Heart right ventricle (tissue), 16 donors: ENCODE measurements at regions not wholly inside any gene's neighbourhood (a gene's known extent, or its start where the extent isn't known, plus 50 kb on each side); places are given as distances from the start of the nearest gene placed in this dataset.

Source experiments
- ATAC-seq, 8 donors: fragments of 200-7000 bp; cut with Tn5 transposase; one replicate each; pipeline ENCODE4 v1.9.1; 2020; ENCODE audit warnings: mild to moderate bottlenecking in 8 of 8, moderate library complexity in 8 of 8, moderate number of reproducible peaks in 1 of 8
- DNase-seq, 2 donors: peaks; one replicate each; pipeline ENCODE4 v3.0.0-alpha.2; 2020
- H3K27ac ChIP-seq, 10 donors: fragments of 200-600 bp; sonication (generic) in 2 of 10; one replicate each; pipeline versions ENCODE4 v1.5.0 to v1.8.0; 2020 to 2022; ENCODE audit warnings: mild to moderate bottlenecking in 3 of 10
- H3K27me3 ChIP-seq, 7 donors: fragments of 200-600 bp; one replicate each; pipeline ENCODE4 v1.8.0; 2021 to 2022; ENCODE audit warnings: mild to moderate bottlenecking in 2 of 7
- H3K36me3 ChIP-seq, 9 donors: fragments of 200-600 bp; sonication (generic) in 1 of 9; one replicate each; pipeline versions ENCODE4 v1.5.0 to v1.8.0; 2020 to 2022; ENCODE audit warnings: mild to moderate bottlenecking in 2 of 9
- H3K4me1 ChIP-seq, 9 donors: fragments of 200-600 bp; sonication (generic) in 1 of 9; one replicate each; pipeline versions ENCODE4 v1.5.0 to v1.8.0; 2020 to 2022; ENCODE audit warnings: mild to moderate bottlenecking in 4 of 9
- H3K4me3 ChIP-seq, 10 donors: fragments of 200-600 bp; sonication (generic) in 2 of 10; one replicate each; pipeline versions ENCODE4 v1.5.0 to v1.8.0; 2020 to 2022; ENCODE audit warnings: mild to moderate bottlenecking in 7 of 10, moderate library complexity in 2 of 10
- H3K9me3 ChIP-seq, 11 donors: fragments of 200-600 bp in 10 of 11; sonication (generic) in 2 of 11; one replicate each; pipeline versions ENCODE4 v1.5.0 to v1.8.0; 2013 to 2022; ENCODE audit warnings: mild to moderate bottlenecking in 2 of 11, control low read depth in 1 of 11, moderate library complexity in 1 of 11
- WGBS, 2 donors: extraction: QIAGEN DNeasy Blood & Tissue Kit; methylation state at CpG; one replicate each; pipeline ENCODE4 v1.1.7; 2013; ENCODE audit warnings: inconsistent platforms in 1 of 2; 5-methylcytosine and 5-hydroxymethylcytosine counted together
- intact Hi-C, 10 donors: fragments of 100-400 bp; cut with DNase I; formaldehyde crosslinking; loops; one replicate each; pipeline versions ENCODE4 v1.11.1 to v1.14.2; 2022
- TF ChIP-seq, protein P1 (sequence below), 9 donors: fragments of 200-600 bp; sonication (generic) in 2 of 9; IDR thresholded peaks; one replicate each; pipeline versions ENCODE4 v1.5.0 to v1.8.0; 2021 to 2022; ENCODE audit warnings: antibody characterized with exemption in 9 of 9, mild to moderate bottlenecking in 5 of 9, moderate library complexity in 1 of 9
- donor health status: Arrhythmogenic right ventricular cardiomyopathy.
- donor health status: ischemic (EF 13 %, LVEDD 7.1; RV severe dilation, severe dysfunction).
- donor health status: healthy with polysubstance abuse.
- donor health status: DM: no; HTN: yes; CAD: no.
- donor health status: DM: no; HTN: no; CAD: no.
- donor health status: ischemic (EF 25% LVEDD 6.9; RV normal size, moderate dysfunction).
- donor health status: ischemic (EF 25% LVEDD 5.7; RV mildly dilated, moderate dysfunction).
- donor health status: healthy.
- donor health status: DM: yes; HTN: yes; CAD: no.
- donor health status: Ischemic cardiomyopathy.
- donor health status: ischemic (EF 35%, LVEDD 5.7; RV mildly dilated, moderate dysfunction).
- donor health status: nonischemic (EF 11% LVEDD 7.7; RV severe dilation, severe dysfunction).
- donor health status: DM: yes; HTN: yes; CAD: no.
- donor health status: PGD.
- donor health status: ischemic (EF 29% LVEDD 5.4; RV normal size, mild dysfunction).
- donor health status: nonischemic (EF 23%, LVEDD 6.1; RV moderate dilation, normal function).

GRCh38 chr21:31429506-31429905 lies 85.4 kb upstream of the TIAM1 start:
- TF ChIP-seq, protein P1, sequence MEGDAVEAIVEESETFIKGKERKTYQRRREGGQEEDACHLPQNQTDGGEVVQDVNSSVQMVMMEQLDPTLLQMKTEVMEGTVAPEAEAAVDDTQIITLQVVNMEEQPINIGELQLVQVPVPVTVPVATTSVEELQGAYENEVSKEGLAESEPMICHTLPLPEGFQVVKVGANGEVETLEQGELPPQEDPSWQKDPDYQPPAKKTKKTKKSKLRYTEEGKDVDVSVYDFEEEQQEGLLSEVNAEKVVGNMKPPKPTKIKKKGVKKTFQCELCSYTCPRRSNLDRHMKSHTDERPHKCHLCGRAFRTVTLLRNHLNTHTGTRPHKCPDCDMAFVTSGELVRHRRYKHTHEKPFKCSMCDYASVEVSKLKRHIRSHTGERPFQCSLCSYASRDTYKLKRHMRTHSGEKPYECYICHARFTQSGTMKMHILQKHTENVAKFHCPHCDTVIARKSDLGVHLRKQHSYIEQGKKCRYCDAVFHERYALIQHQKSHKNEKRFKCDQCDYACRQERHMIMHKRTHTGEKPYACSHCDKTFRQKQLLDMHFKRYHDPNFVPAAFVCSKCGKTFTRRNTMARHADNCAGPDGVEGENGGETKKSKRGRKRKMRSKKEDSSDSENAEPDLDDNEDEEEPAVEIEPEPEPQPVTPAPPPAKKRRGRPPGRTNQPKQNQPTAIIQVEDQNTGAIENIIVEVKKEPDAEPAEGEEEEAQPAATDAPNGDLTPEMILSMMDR (IDR thresholded peaks at IDR 0.05): no peak
- Histone ChIP-seq H3K4me3 (no peak overlapping the region), H3K27ac (no peak overlapping the region), H3K27me3 (no peaks in the 10 kb centered on the region), H3K36me3 (no peaks in the 10 kb centered on the region), H3K9me3 (no peaks in the 10 kb centered on the region), H3K4me1 (no peaks in the 10 kb centered on the region)
- DNase-seq (no peak), ATAC-seq (peak in 5 of 8 donors; percentile 31 to 55 (median 52))
- intact Hi-C loops: no loop called here
- 89 to 93% methylated on average over 9 of the region's 9 CpGs for WGBS, 2 donors

- WGBS, 2 donors: 82 to 87% methylated on average over 5 of the region's 5 CpGs
- Histone ChIP-seq H3K4me3 (no peak overlapping the region), H3K9me3 (no peaks in the 10 kb centered on the region), H3K36me3 (no peaks in the 10 kb centered on the region), H3K27ac (no peak overlapping the region), H3K27me3 (no peaks in the 10 kb centered on the region), H3K4me1 (no peaks in the 10 kb centered on the region)
- TF ChIP-seq, protein P1 (IDR thresholded peaks at IDR 0.05): no peak
- intact Hi-C loops: no loop called here
- ATAC-seq (no peak), DNase-seq (no peak)
These were observed 82.3 kb upstream of the TIAM1 start for GRCh38 chr21:31426235-31426797.

GRCh38 chr21:31425138-31425537 lies 81.1 kb upstream of the TIAM1 start:
- 49 to 62% methylated on average over 5 of the region's 5 CpGs for WGBS, 2 donors

GRCh38 chr21:31424058-31424457 lies 80.0 kb upstream of the TIAM1 start:
- no peaks in the 10 kb centered on the region for H3K36me3 ChIP-seq
- DNase-seq: no peak
- no peak overlapping the region for H3K27ac ChIP-seq
- intact Hi-C loops: no loop called here
- H3K27me3 ChIP-seq: no peaks in the 10 kb centered on the region
- H3K9me3 ChIP-seq: no peaks in the 10 kb centered on the region
- TF ChIP-seq, protein P1 (IDR thresholded peaks at IDR 0.05): no peak
- no peak for ATAC-seq
- no peak overlapping the region for H3K4me3 ChIP-seq
- 86 to 89% methylated on average over 6 of the region's 6 CpGs for WGBS, 2 donors
- H3K4me1 ChIP-seq: no peaks in the 10 kb centered on the region

More at GRCh38 chr21:31425138-31425537, 81.1 kb upstream of the TIAM1 start:
- Histone ChIP-seq H3K27ac (no peak overlapping the region), H3K9me3 (no peaks in the 10 kb centered on the region), H3K4me3 (no peak overlapping the region), H3K36me3 (no peaks in the 10 kb centered on the region), H3K27me3 (no peaks in the 10 kb centered on the region), H3K4me1 (no peaks in the 10 kb centered on the region)
- TF ChIP-seq, protein P1 (IDR thresholded peaks at IDR 0.05): no peak
- DNase-seq (no peak), ATAC-seq (no peak)
- intact Hi-C loops: no loop called here
